BLaER1 (cell line): ENCODE measurements at regions not wholly inside any gene's neighbourhood (a gene's known extent, or its start where the extent isn't known, plus 50 kb on each side); places are given as distances from the start of the nearest gene placed in this dataset.

Experiments used
- H3K27ac ChIP-seq: shearing (Covaris generic); formaldehyde crosslinking; 2 replicates; pipeline ENCODE4 v1.8.1; 2022
- H3K27me3 ChIP-seq: shearing (Covaris generic); formaldehyde crosslinking; 2 replicates; pipeline ENCODE4 v1.8.1; 2022
- H3K36me3 ChIP-seq: shearing (Covaris generic); formaldehyde crosslinking; 2 replicates; pipeline ENCODE4 v1.8.1; 2022
- H3K4me1 ChIP-seq: shearing (Covaris generic); formaldehyde crosslinking; 2 replicates; pipeline ENCODE4 v1.8.1; 2022
- H3K4me2 ChIP-seq: shearing (Covaris generic); formaldehyde crosslinking; 2 replicates; pipeline ENCODE4 v1.8.1; 2022
- H3K4me3 ChIP-seq: shearing (Covaris generic); formaldehyde crosslinking; 2 replicates; pipeline ENCODE4 v1.8.1; 2022
- H3K9ac ChIP-seq: shearing (Covaris generic); formaldehyde crosslinking; 2 replicates; pipeline ENCODE4 v1.8.1; 2022
- H3K9me3 ChIP-seq: shearing (Covaris generic); formaldehyde crosslinking; 2 replicates; pipeline ENCODE4 v1.8.1; 2022
- H4K20me1 ChIP-seq: shearing (Covaris generic); formaldehyde crosslinking; 2 replicates; pipeline ENCODE4 v1.8.1; 2022
- Cebpa-rat ChIP-seq: shearing (Covaris generic); IDR thresholded peaks from 2 replicates; pipeline ENCODE4 v1.8.1; 2022

DNA sequence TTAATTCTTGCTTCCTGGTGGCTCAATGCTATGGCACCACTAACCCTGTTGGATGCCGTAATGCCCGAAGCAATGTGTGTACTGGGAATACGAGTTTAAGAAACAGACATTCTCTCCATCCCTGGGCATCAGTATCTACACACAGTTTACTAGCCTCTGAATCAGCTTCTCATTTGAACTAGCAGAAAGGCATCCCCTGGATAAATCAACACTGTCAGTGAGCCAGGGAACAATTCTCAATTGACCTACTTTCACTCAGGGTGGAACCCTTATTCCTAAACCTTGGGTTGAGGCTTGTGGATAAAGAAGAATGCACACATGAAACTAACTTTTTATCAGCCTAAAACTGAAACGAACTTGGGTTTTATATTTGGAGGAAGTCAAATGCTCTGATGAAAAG lies 331.0 kb downstream of the GADD45G start:
- Histone ChIP-seq H3K4me3 (no peak overlapping the region), H3K27me3 (no peaks in the 10 kb centered on the region), H3K9me3 (no peaks in the 10 kb centered on the region), H3K36me3 (no peaks in the 10 kb centered on the region), H3K27ac (no peak overlapping the region), H3K4me1 (peaks cover 20% of the 10 kb centered on the region), H4K20me1 (no peaks in the 10 kb centered on the region), H3K9ac (no peak overlapping the region), H3K4me2 (no peak overlapping the region)
- TF ChIP-seq Cebpa-rat: no peak

- H3K27ac ChIP-seq: no peak overlapping the region
- H4K20me1 ChIP-seq: no peaks in the 10 kb centered on the region
These were observed 332.2 kb downstream of the GADD45G start for GRCh38 chr9:89937051-89937450.

DNA sequence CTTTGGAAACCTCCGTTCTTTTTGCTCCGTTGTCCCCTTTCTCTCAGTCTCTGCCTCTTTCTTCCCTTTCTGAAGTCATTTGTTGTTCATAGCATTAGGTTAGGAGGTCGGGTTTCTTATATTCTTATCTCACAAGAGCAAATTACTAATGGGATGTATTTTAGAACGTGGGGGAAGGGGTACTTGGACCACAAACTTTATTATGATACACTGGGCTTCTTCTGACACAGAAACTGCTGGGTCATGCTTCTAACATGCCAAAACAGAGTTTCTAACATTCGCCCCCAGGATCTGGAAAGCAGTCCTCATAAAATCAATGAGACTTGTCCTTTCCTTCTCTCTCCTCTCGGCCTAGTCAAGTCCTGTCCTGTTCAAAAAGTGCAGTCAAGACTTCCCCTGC lies 334.4 kb downstream of the GADD45G start:
- Histone ChIP-seq H3K27ac (no peak overlapping the region), H3K4me2 (no peak overlapping the region), H3K9me3 (no peaks in the 10 kb centered on the region), H3K27me3 (no peaks in the 10 kb centered on the region), H3K4me1 (peaks cover 9% of the 10 kb centered on the region; the same call in 1 of the 2 replicates), H3K36me3 (no peaks in the 10 kb centered on the region), H3K4me3 (no peak overlapping the region), H3K9ac (no peak overlapping the region), H4K20me1 (no peaks in the 10 kb centered on the region)
- TF ChIP-seq Cebpa-rat: no peak

More at GRCh38 chr9:89937051-89937450, 332.2 kb downstream of the GADD45G start:
- Histone ChIP-seq H3K4me2 (no peak overlapping the region), H3K9me3 (no peaks in the 10 kb centered on the region), H3K4me1 (peaks cover 7% of the 10 kb centered on the region), H3K9ac (no peak overlapping the region), H3K27me3 (no peaks in the 10 kb centered on the region), H3K4me3 (no peak overlapping the region), H3K36me3 (no peaks in the 10 kb centered on the region)
- no peak for TF ChIP-seq Cebpa-rat

GRCh38 chr9:89939626-89940292 lies 334.9 kb downstream of the GADD45G start:
- no peak overlapping the region for H3K9ac ChIP-seq
- no peaks in the 10 kb centered on the region for H3K27me3 ChIP-seq
- no peak for TF ChIP-seq Cebpa-rat

GRCh38 chr9:89940625-89941024 lies 335.8 kb downstream of the GADD45G start:
- Histone ChIP-seq H3K4me3 (no peak overlapping the region), H3K4me2 (no peak overlapping the region), H3K4me1 (peaks cover 9% of the 10 kb centered on the region; the same call in 1 of the 2 replicates), H3K9ac (no peak overlapping the region), H3K27ac (no peak overlapping the region), H3K9me3 (no peaks in the 10 kb centered on the region), H4K20me1 (no peaks in the 10 kb centered on the region), H3K27me3 (no peaks in the 10 kb centered on the region), H3K36me3 (no peaks in the 10 kb centered on the region)
- TF ChIP-seq Cebpa-rat: no peak

More at GRCh38 chr9:89939626-89940292, 334.9 kb downstream of the GADD45G start:
- H3K27ac ChIP-seq: no peak overlapping the region
- no peaks in the 10 kb centered on the region for H4K20me1 ChIP-seq
- H3K4me3 ChIP-seq: no peak overlapping the region
- peaks cover 9% of the 10 kb centered on the region; the same call in 1 of the 2 replicates for H3K4me1 ChIP-seq
- H3K36me3 ChIP-seq: no peaks in the 10 kb centered on the region
- no peaks in the 10 kb centered on the region for H3K9me3 ChIP-seq
- H3K4me2 ChIP-seq: no peak overlapping the region

GRCh38 chr9:89941875-89942274 lies 337.1 kb downstream of the GADD45G start:
- Histone ChIP-seq H3K9ac (no peak overlapping the region), H3K27me3 (no peaks in the 10 kb centered on the region), H3K4me3 (no peak overlapping the region)

GRCh38 chr9:89942643-89943042 lies 337.8 kb downstream of the GADD45G start:
- Histone ChIP-seq H3K27me3 (no peaks in the 10 kb centered on the region), H3K4me3 (no peak overlapping the region), H3K4me1 (0 out of 2 replicates have a peak, but pooled peaks cover 4% of the 10 kb centered on the region), H3K9me3 (no peaks in the 10 kb centered on the region), H3K9ac (no peak overlapping the region), H4K20me1 (no peaks in the 10 kb centered on the region), H3K4me2 (no peak overlapping the region), H3K36me3 (no peaks in the 10 kb centered on the region), H3K27ac (no peak overlapping the region)
- no peak for TF ChIP-seq Cebpa-rat

More at GRCh38 chr9:89941875-89942274, 337.1 kb downstream of the GADD45G start:
- Histone ChIP-seq H3K36me3 (no peaks in the 10 kb centered on the region), H3K4me2 (no peak overlapping the region), H3K9me3 (no peaks in the 10 kb centered on the region), H4K20me1 (no peaks in the 10 kb centered on the region), H3K4me1 (0 out of 2 replicates have a peak, but pooled peaks cover 4% of the 10 kb centered on the region), H3K27ac (no peak overlapping the region)
- TF ChIP-seq Cebpa-rat: no peak

GRCh38 chr9:89943309-89943708 lies 338.5 kb downstream of the GADD45G start:
- no peaks in the 10 kb centered on the region for H3K36me3 ChIP-seq

GRCh38 chr9:89943728-89944127 lies 338.9 kb downstream of the GADD45G start:
- no peaks in the 10 kb centered on the region for H4K20me1 ChIP-seq
- H3K4me3 ChIP-seq: no peak overlapping the region
- H3K4me1 ChIP-seq: 0 out of 2 replicates have a peak, but pooled peaks cover 4% of the 10 kb centered on the region
- no peaks in the 10 kb centered on the region for H3K9me3 ChIP-seq
- H3K9ac ChIP-seq: no peak overlapping the region
- no peaks in the 10 kb centered on the region for H3K36me3 ChIP-seq
- H3K27me3 ChIP-seq: no peaks in the 10 kb centered on the region
- no peak overlapping the region for H3K27ac ChIP-seq
- no peak for TF ChIP-seq Cebpa-rat
- no peak overlapping the region for H3K4me2 ChIP-seq

More at GRCh38 chr9:89943309-89943708, 338.5 kb downstream of the GADD45G start:
- Histone ChIP-seq H3K4me2 (no peak overlapping the region), H4K20me1 (no peaks in the 10 kb centered on the region), H3K9me3 (no peaks in the 10 kb centered on the region), H3K27ac (no peak overlapping the region), H3K27me3 (no peaks in the 10 kb centered on the region), H3K4me1 (0 out of 2 replicates have a peak, but pooled peaks cover 4% of the 10 kb centered on the region), H3K4me3 (no peak overlapping the region), H3K9ac (no peak overlapping the region)
- TF ChIP-seq Cebpa-rat: no peak

GRCh38 chr9:89945133-89945532 lies 340.3 kb downstream of the GADD45G start:
- H3K9me3 ChIP-seq: no peaks in the 10 kb centered on the region
- H3K36me3 ChIP-seq: no peaks in the 10 kb centered on the region
- H4K20me1 ChIP-seq: no peaks in the 10 kb centered on the region
- H3K4me1 ChIP-seq: 0 out of 2 replicates have a peak, but pooled peaks cover 4% of the 10 kb centered on the region
- no peak overlapping the region for H3K4me2 ChIP-seq
- no peak overlapping the region for H3K27ac ChIP-seq
- no peak for TF ChIP-seq Cebpa-rat
- no peak overlapping the region for H3K9ac ChIP-seq
- no peak overlapping the region for H3K4me3 ChIP-seq
- no peaks in the 10 kb centered on the region for H3K27me3 ChIP-seq
